ENCODE measurements at regions not wholly inside any gene's neighbourhood (a gene's known extent, or its start where the extent isn't known, plus 50 kb on each side); places are given as distances from the start of the nearest gene placed in this dataset.

DNA sequence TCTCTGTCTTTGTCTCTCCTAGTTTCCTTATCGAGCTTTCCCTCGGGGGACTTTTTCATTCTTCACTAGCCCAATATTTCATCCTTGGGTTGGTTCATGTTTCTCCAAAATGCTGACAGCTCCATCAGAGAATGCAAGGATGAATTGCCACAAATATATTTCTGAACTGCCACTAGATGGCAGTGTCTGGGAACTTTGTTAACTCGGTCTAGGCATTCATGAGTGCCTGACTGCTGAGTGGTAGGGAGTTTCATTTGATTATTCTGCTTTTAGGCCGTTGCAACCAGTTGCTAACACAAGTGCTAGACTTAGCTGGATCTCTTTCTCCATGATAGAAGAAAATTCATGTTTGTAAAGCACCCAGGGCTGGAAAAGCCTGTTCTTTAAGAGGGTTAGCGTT is 73.5 kb upstream of the RAP2C start:
- H3K27me3 ChIP-seq (ENCODE audit: insufficient read depth, low read length): no peaks in the 10 kb centered on the region
- DNase-seq: peak; percentile 32
- no peak overlapping the region for H3T11ph ChIP-seq (ENCODE audit: low read length)
- H4K20me1 ChIP-seq (ENCODE audit: control insufficient read depth, insufficient read depth, insufficient read length): no peaks in the 10 kb centered on the region
- H3K27ac Mint-ChIP-seq: no peak overlapping the region
- H3K4me1 ChIP-seq (ENCODE audit: insufficient read depth, low read length): no peaks in the 10 kb centered on the region
- H3K4me1 Mint-ChIP-seq: no peaks in the 10 kb centered on the region
- peaks cover 14 to 25% of the 10 kb centered on the region in 2 experiments for H3K9me3 Mint-ChIP-seq
- no peak overlapping the region for H4K5ac ChIP-seq (ENCODE audit: insufficient read length, low read depth, low read length)
- H3K14ac ChIP-seq (ENCODE audit: insufficient read depth, low read length): no peak overlapping the region
- H4K8ac ChIP-seq (replicated peaks; ENCODE audit: insufficient read length, low read depth, low read length): no peak overlapping the region
- H2AFZ ChIP-seq (ENCODE audit: low read length): no peak overlapping the region
- H3K23ac ChIP-seq (ENCODE audit: insufficient read length, low read depth, low read length): no peak overlapping the region
- no peak overlapping the region for H2AK5ac ChIP-seq (ENCODE audit: insufficient read length, low read length)
- H3K27ac ChIP-seq (ENCODE audit: insufficient read length, low read depth, low read length): no peak overlapping the region
- H3K23me2 ChIP-seq (ENCODE audit: insufficient read length, low read depth, low read length, poor library complexity, severe bottlenecking): no peaks in the 10 kb centered on the region
- no peak overlapping the region for H3K4me2 ChIP-seq (ENCODE audit: insufficient read depth, insufficient read length, low read length)
- H3K79me1 ChIP-seq (ENCODE audit: insufficient read depth, low read depth, low read length, poor library complexity, severe bottlenecking): no peaks in the 10 kb centered on the region
- no peak overlapping the region for H3K4me3 Mint-ChIP-seq
- no peak overlapping the region for H2BK120ac ChIP-seq (ENCODE audit: low read depth, low read length, poor library complexity, severe bottlenecking)
- H4K91ac ChIP-seq (ENCODE audit: insufficient read length, low read depth, low read length): no peak overlapping the region
- H2BK15ac ChIP-seq (ENCODE audit: low read depth, low read length): no peak overlapping the region
- TF ChIP-seq, protein P1, sequence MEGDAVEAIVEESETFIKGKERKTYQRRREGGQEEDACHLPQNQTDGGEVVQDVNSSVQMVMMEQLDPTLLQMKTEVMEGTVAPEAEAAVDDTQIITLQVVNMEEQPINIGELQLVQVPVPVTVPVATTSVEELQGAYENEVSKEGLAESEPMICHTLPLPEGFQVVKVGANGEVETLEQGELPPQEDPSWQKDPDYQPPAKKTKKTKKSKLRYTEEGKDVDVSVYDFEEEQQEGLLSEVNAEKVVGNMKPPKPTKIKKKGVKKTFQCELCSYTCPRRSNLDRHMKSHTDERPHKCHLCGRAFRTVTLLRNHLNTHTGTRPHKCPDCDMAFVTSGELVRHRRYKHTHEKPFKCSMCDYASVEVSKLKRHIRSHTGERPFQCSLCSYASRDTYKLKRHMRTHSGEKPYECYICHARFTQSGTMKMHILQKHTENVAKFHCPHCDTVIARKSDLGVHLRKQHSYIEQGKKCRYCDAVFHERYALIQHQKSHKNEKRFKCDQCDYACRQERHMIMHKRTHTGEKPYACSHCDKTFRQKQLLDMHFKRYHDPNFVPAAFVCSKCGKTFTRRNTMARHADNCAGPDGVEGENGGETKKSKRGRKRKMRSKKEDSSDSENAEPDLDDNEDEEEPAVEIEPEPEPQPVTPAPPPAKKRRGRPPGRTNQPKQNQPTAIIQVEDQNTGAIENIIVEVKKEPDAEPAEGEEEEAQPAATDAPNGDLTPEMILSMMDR (conservative IDR thresholded peaks at IDR 0.05): peak; percentile 84
- no peak overlapping the region for H2BK20ac ChIP-seq (ENCODE audit: low read depth, low read length, poor library complexity, severe bottlenecking)
- no peak overlapping the region for H3K56ac ChIP-seq (ENCODE audit: insufficient read length, low read depth, low read length)
- H3K4ac ChIP-seq (ENCODE audit: low read depth, low read length): no peak overlapping the region
- H3K9ac ChIP-seq (ENCODE audit: extremely low read depth, insufficient read length, low read length): no peak overlapping the region
- no peak overlapping the region for H3K18ac ChIP-seq (ENCODE audit: insufficient read length, low read depth, low read length)
- peaks cover 4% of the 10 kb centered on the region; the same call in 1 of the 2 replicates for H3K27me3 Mint-ChIP-seq (ENCODE audit: low read depth)
- no peak overlapping the region for H2BK5ac ChIP-seq (ENCODE audit: insufficient read length, low read length)
- peaks cover 5 to 10% (median 5%) of the 10 kb centered on the region in 3 experiments for H3K36me3 Mint-ChIP-seq (ENCODE audit: insufficient read depth in 1 of 3, low read depth in 3 of 3)
- no peak overlapping the region for H2BK12ac ChIP-seq (ENCODE audit: insufficient read length, low read depth, low read length)
- no peaks in the 10 kb centered on the region for H3K79me2 ChIP-seq (ENCODE audit: insufficient read depth, low read length)
- H3K9me3 ChIP-seq (ENCODE audit: control insufficient read depth, low read depth, low read length): no peaks in the 10 kb centered on the region
- no CpG with 5 or more reads among the region's 5 CpGs for WGBS (ENCODE audit: extremely low coverage, insufficient read length, low lambda C conversion rate)
